GM12878 (cell line): ENCODE measurements at regions not wholly inside any gene's neighbourhood (a gene's known extent, or its start where the extent isn't known, plus 50 kb on each side); places are given as distances from the start of the nearest gene placed in this dataset.

Experiments
- ATAC-seq: fragments of 200-7000 bp; cut with Tn5 transposase; 3 replicates; pipeline ENCODE4 v1.9.1; 2020; ENCODE audit warnings: mild to moderate bottlenecking, moderate library complexity
- BruUV-seq: library from RNA; stranded (reverse); fragments of 400-500 nt; replicated peaks from 2 replicates; lab custom pipeline; 2021; lab: Mats Ljungman, UMichigan
- CTCF ChIA-PET: fragments of 300-600 bp; sonication (Branson Sonifier 250); formaldehyde crosslinking; extraction: SDS; loops from one replicate; lab custom pipeline; 2021; ENCODE audit warnings: inconsistent platforms; lab: Yijun Ruan, JAX
- POLR2A ChIA-PET: fragments of 350-600 bp; formaldehyde crosslinking; extraction: SDS; loops from one replicate; lab custom pipeline; 2021; ENCODE audit warnings: inconsistent platforms; lab: Charles Lee
- RAD21 ChIA-PET: fragments of 300-600 bp; sonication (Branson Sonifier 250); formaldehyde crosslinking; loops from one replicate; lab custom pipeline; 2023; ENCODE audit warnings: antibody characterized with exemption; ENCODE audit not compliant: unreplicated experiment; lab: Charles Lee
- SMC1A ChIA-PET: fragments of 300-600 bp; sonication (Branson Sonifier 250); formaldehyde crosslinking; loops from one replicate; lab custom pipeline; 2023; ENCODE audit not compliant: unreplicated experiment, uncharacterized antibody; lab: Charles Lee
- DNase-seq: peaks from one replicate; pipeline ENCODE4 v3.0.0-alpha.2; 2011; ENCODE audit warnings: low read depth, low spot score
- FAIRE-seq: peaks from 3 replicates; lab custom pipeline; 2011; peaks lifted over from hg19 to GRCh38; lab: Jason Lieb, UNC
- H2AFZ ChIP-seq: 2 replicates; pipeline ENCODE4 v1.6.0; 2011; ENCODE audit warnings: low read depth, low read length, control low read depth; ENCODE audit not compliant: control insufficient read depth
- H3K27ac ChIP-seq: 2 replicates; pipeline ENCODE4 v1.5.1; 2011; ENCODE audit warnings: control low read depth; ENCODE audit not compliant: control insufficient read depth, insufficient read depth
- H3K27me3 ChIP-seq, 2 experiments: replicated peaks in 1 of 2; 2 replicates each; pipeline versions ENCODE4 v1.6.0 to v1.6.1; 2011; ENCODE audit warnings: low read length in 1 of 2; ENCODE audit not compliant: control insufficient read depth in 2 of 2, insufficient read depth in 2 of 2
- H3K36me3 ChIP-seq, 2 experiments: 2 replicates each; pipeline ENCODE4 v1.5.1; 2011; ENCODE audit warnings: low read length in 1 of 2; ENCODE audit not compliant: control insufficient read depth in 2 of 2, insufficient read depth in 2 of 2
- H3K4me1 ChIP-seq: 2 replicates; pipeline ENCODE4 v1.6.1; 2011; ENCODE audit warnings: mild to moderate bottlenecking, low read length, moderate library complexity, mixed read lengths; ENCODE audit not compliant: control insufficient read depth, insufficient read depth
- H3K4me2 ChIP-seq: 2 replicates; pipeline ENCODE4 v1.6.0; 2011; ENCODE audit warnings: control low read depth; ENCODE audit not compliant: control insufficient read depth, insufficient read depth
- H3K4me3 ChIP-seq: fragments of 200-600 bp; sonication (generic); 2 replicates; pipeline ENCODE4 v1.5.1; 2016
- H3K79me2 ChIP-seq: 2 replicates; pipeline ENCODE4 v1.6.0; 2011; ENCODE audit warnings: low read length; ENCODE audit not compliant: control insufficient read depth, insufficient read depth
- H3K9ac ChIP-seq: 2 replicates; pipeline ENCODE4 v1.8.0; 2011; ENCODE audit warnings: low read length, control low read depth, mixed read lengths; ENCODE audit not compliant: control insufficient read depth, insufficient read depth
- H3K9me3 ChIP-seq: replicated peaks from 3 replicates; pipeline ENCODE4 v1.5.1; 2011; ENCODE audit warnings: mild to moderate bottlenecking, low read length; ENCODE audit not compliant: control insufficient read depth, insufficient read depth
- H4K20me1 ChIP-seq: 2 replicates; pipeline ENCODE4 v1.6.0; 2011; ENCODE audit not compliant: control insufficient read depth, insufficient read depth
- BCL3 ChIP-seq: IDR thresholded peaks from 2 replicates; pipeline ENCODE4 v1.6.1; 2011; ENCODE audit warnings: borderline replicate concordance, low read depth, mild to moderate bottlenecking, moderate library complexity, low read length; ENCODE audit not compliant: insufficient read depth, poor library complexity, severe bottlenecking
- NFXL1 ChIP-seq: fragments of 450-650 bp; IDR thresholded peaks from 2 replicates; pipeline ENCODE4 v1.6.1; 2017; ENCODE audit warnings: antibody characterized with exemption, mild to moderate bottlenecking, borderline replicate concordance
- NFYB ChIP-seq: IDR thresholded peaks from 2 replicates; pipeline ENCODE4 v1.6.1; 2011; ENCODE audit warnings: low read depth, mild to moderate bottlenecking, low read length, improper control_type of control experiment, moderate library complexity; ENCODE audit not compliant: insufficient read depth
- PKNOX1 ChIP-seq: fragments of 450-650 bp; IDR thresholded peaks from 2 replicates; pipeline ENCODE4 v1.6.1; 2016; ENCODE audit warnings: mild to moderate bottlenecking
- RB1 ChIP-seq: fragments of 450-650 bp; formaldehyde crosslinking; IDR thresholded peaks from 2 replicates; pipeline ENCODE4 v1.6.1; 2017; ENCODE audit warnings: mild to moderate bottlenecking, borderline replicate concordance
- TCF3 ChIP-seq: IDR thresholded peaks from 2 replicates; pipeline ENCODE4 v1.6.1; 2012; ENCODE audit warnings: low read depth, mild to moderate bottlenecking, low read length, borderline replicate concordance; ENCODE audit not compliant: insufficient read depth
- TCF7 ChIP-seq: IDR thresholded peaks from 2 replicates; pipeline ENCODE4 v1.6.1; 2014; ENCODE audit warnings: antibody characterized with exemption, borderline replicate concordance
- ZBED1 ChIP-seq: IDR thresholded peaks from 2 replicates; pipeline ENCODE4 v1.6.1; 2016; ENCODE audit warnings: borderline replicate concordance
- ZNF687 ChIP-seq: fragments of 450-650 bp; IDR thresholded peaks from 2 replicates; pipeline ENCODE4 v1.6.1; 2017; ENCODE audit warnings: mild to moderate bottlenecking, moderate library complexity
- ZZZ3 ChIP-seq: IDR thresholded peaks from 2 replicates; pipeline ENCODE4 v1.6.1; 2011; ENCODE audit warnings: low read depth; ENCODE audit not compliant: control insufficient read depth, insufficient read length
- WGBS: methylation state at CpG from one replicate; pipeline ENCODE4 v1.1.6; 2016; ENCODE audit warnings: low lambda C conversion rate; ENCODE audit not compliant: insufficient replicate concordance, insufficient coverage; ENCODE audit errors: missing lambda C conversion rate; 5-methylcytosine and 5-hydroxymethylcytosine counted together
- in situ Hi-C: fragments of 300-500 bp; cut with MboI; formaldehyde crosslinking; loops from 9 replicates; pipeline ENCODE4 v1.14.3; 2018; ENCODE audit warnings: mixed read lengths
- intact Hi-C: fragments of 100-400 bp; cut with micrococcal nuclease; formaldehyde crosslinking; loops from one replicate; pipeline ENCODE4 v1.14.2; 2022; ENCODE audit not compliant: unreplicated experiment

- TF ChIP-seq ZNF687: no peak
- TF ChIP-seq TCF3: no peak
- TF ChIP-seq ZBED1: no peak
- TF ChIP-seq NFYB: no peak
Observed at GRCh38 chr2:187719510-187719909, 165.3 kb upstream of the TFPI start (continued).

GRCh38 chr2:187748958-187749357, 194.7 kb upstream of the TFPI start:
- no TSS peak for BruUV-seq

More at GRCh38 chr2:187748958-187749357, 194.7 kb upstream of the TFPI start:
- Histone ChIP-seq H3K4me2 (no peak overlapping the region), H3K27me3 (no peaks in the 10 kb centered on the region), H3K36me3 (no peaks in the 10 kb centered on the region), H3K9ac (no peak overlapping the region), H4K20me1 (no peaks in the 10 kb centered on the region), H3K79me2 (no peaks in the 10 kb centered on the region), H3K27ac (no peak overlapping the region), H2AFZ (no peak overlapping the region), H3K9me3 (no peaks in the 10 kb centered on the region), H3K4me3 (no peak overlapping the region), H3K4me1 (no peaks in the 10 kb centered on the region)
- SMC1A ChIA-PET: interaction anchor here (1.3 to 1.6 kb wide), 2 partner anchors 9 to 72 kb away, joined by 5 read pairs; no protein-coding TSS in a partner anchor
- RAD21 ChIA-PET: no interaction called here
- in situ Hi-C loops: no loop called here
- TF ChIP-seq BCL3 (no peak), NFXL1 (no peak), ZZZ3 (no peak), TCF7 (no peak), PKNOX1 (no peak), RB1 (no peak)
- no peak for DNase-seq
- 10% methylated on average over 4 of the region's 4 CpGs for whole genome bisulfite sequencing
- POLR2A ChIA-PET: no interaction called here
- intact Hi-C loops: no loop called here
- CTCF ChIA-PET: no interaction called here
- no peak for FAIRE-seq
- no peak; the same call in 2 of the 3 replicates for ATAC-seq
